GM04504 (cell line): ENCODE measurements at regions not wholly inside any gene's neighbourhood (a gene's known extent, or its start where the extent isn't known, plus 50 kb on each side); places are given as distances from the start of the nearest gene placed in this dataset.
A peak's percentile ranks its signal among the peaks of the same experiment; 100 is the strongest.
"Not testable (repeated sequence)": the region's sequence is repeated elsewhere in the genome, so short reads cannot be mapped to it uniquely, and the experiment has no call there.

Experiments used
- DNase-seq: peaks from one replicate; pipeline ENCODE4 v3.0.0-alpha.2; 2012; ENCODE audit warnings: low read depth

GRCh38 chr11:23755769-23756168 is 741.1 kb upstream of the LUZP2 start:
- peak; percentile 8 for DNase-seq

GRCh38 chr11:23759489-23759888 is 737.4 kb upstream of the LUZP2 start:
- no peak for DNase-seq

GRCh38 chr11:23764286-23764685 is 732.6 kb upstream of the LUZP2 start:
- no peak for DNase-seq

- DNase-seq: no peak
Observed at GRCh38 chr11:23765682-23766252, 731.1 kb upstream of the LUZP2 start.

- DNase-seq: no peak
Observed at GRCh38 chr11:23767576-23767975, 729.3 kb upstream of the LUZP2 start.

GRCh38 chr11:23769214-23769613 is 727.6 kb upstream of the LUZP2 start:
- no peak for DNase-seq

GRCh38 chr11:23772081-23772480 is 724.8 kb upstream of the LUZP2 start:
- no peak for DNase-seq

GRCh38 chr11:23778971-23779370 is 717.9 kb upstream of the LUZP2 start:
- DNase-seq: peak; percentile 3

- DNase-seq: no peak
Observed at GRCh38 chr11:23780231-23780630, 716.6 kb upstream of the LUZP2 start.

- no peak for DNase-seq
Observed at GRCh38 chr11:23781803-23782560, 714.9 kb upstream of the LUZP2 start.

- not testable (repeated sequence) for DNase-seq
Observed at GRCh38 chr11:23786974-23787373, 709.9 kb upstream of the LUZP2 start.

GRCh38 chr11:23789200-23789853 is 707.5 kb upstream of the LUZP2 start:
- no peak for DNase-seq

- peak; percentile 44 for DNase-seq
Observed at GRCh38 chr11:23789938-23790371, 706.9 kb upstream of the LUZP2 start.

GRCh38 chr11:23797624-23798419 is 699.0 kb upstream of the LUZP2 start:
- DNase-seq: no peak

GRCh38 chr11:23834306-23834705 is 662.5 kb upstream of the LUZP2 start:
- DNase-seq: not testable (repeated sequence)

GRCh38 chr11:23836981-23837380 is 659.9 kb upstream of the LUZP2 start:
- no peak for DNase-seq

GRCh38 chr11:23840872-23841271 is 656.0 kb upstream of the LUZP2 start:
- DNase-seq: no peak

- DNase-seq: no peak
Observed at GRCh38 chr11:23846902-23847422, 649.9 kb upstream of the LUZP2 start.

- no peak for DNase-seq
Observed at GRCh38 chr11:23851216-23851615, 645.6 kb upstream of the LUZP2 start.

- peak; percentile 27 for DNase-seq
Observed at GRCh38 chr11:23856654-23857053, 640.2 kb upstream of the LUZP2 start.

- DNase-seq: no peak
Observed at GRCh38 chr11:23859087-23859486, 637.8 kb upstream of the LUZP2 start.

- DNase-seq: no peak
Observed at GRCh38 chr11:23861615-23862014, 635.2 kb upstream of the LUZP2 start.
